RWPE2 (cell line): ENCODE measurements at regions not wholly inside any gene's neighbourhood (a gene's known extent, or its start where the extent isn't known, plus 50 kb on each side); places are given as distances from the start of the nearest gene placed in this dataset.

ENCODE experiments used
- ATAC-seq: fragments of 200-7000 bp; cut with Tn5 transposase; 3 replicates; pipeline ENCODE4 v1.9.1; 2021; ENCODE audit warnings: low read depth
- DNase-seq: peaks from one replicate; pipeline ENCODE4 v3.0.0-alpha.2; 2020; ENCODE audit warnings: low spot score
- H3K27ac ChIP-seq: fragments of 450-650 bp; 2 replicates; pipeline ENCODE4 v1.5.1; 2017; ENCODE audit warnings: mild to moderate bottlenecking; ENCODE audit not compliant: poor library complexity, severe bottlenecking
- H3K27me3 ChIP-seq: fragments of 250-450 bp; sonication (Bioruptor Pico); 2 replicates; pipeline ENCODE4 v1.5.1; 2021; ENCODE audit warnings: mild to moderate bottlenecking, moderate library complexity; ENCODE audit not compliant: insufficient read depth, poor library complexity, severe bottlenecking
- H3K36me3 ChIP-seq: fragments of 250-450 bp; sonication (Bioruptor Pico); 2 replicates; pipeline ENCODE4 v1.5.1; 2020; ENCODE audit warnings: low read depth, mild to moderate bottlenecking, moderate library complexity
- H3K4me1 ChIP-seq: fragments of 250-450 bp; sonication (Bioruptor Pico); 2 replicates; pipeline ENCODE4 v1.5.1; 2021; ENCODE audit warnings: mild to moderate bottlenecking, moderate library complexity; ENCODE audit not compliant: insufficient read depth, poor library complexity, severe bottlenecking
- H3K4me3 ChIP-seq: fragments of 250-450 bp; sonication (Bioruptor Pico); 2 replicates; pipeline ENCODE4 v1.5.1; 2021; ENCODE audit warnings: mild to moderate bottlenecking, moderate library complexity; ENCODE audit not compliant: severe bottlenecking
- H3K9me3 ChIP-seq: fragments of 250-450 bp; sonication (Bioruptor Pico); 2 replicates; pipeline ENCODE4 v1.5.1; 2021; ENCODE audit warnings: mild to moderate bottlenecking, moderate library complexity; ENCODE audit not compliant: severe bottlenecking
- CTCF ChIP-seq: fragments of 450-650 bp; IDR thresholded peaks from one replicate; pipeline ENCODE4 v1.5.1; 2017; ENCODE audit warnings: mild to moderate bottlenecking, moderate library complexity; ENCODE audit not compliant: poor library complexity, severe bottlenecking

- Histone ChIP-seq H3K36me3 (no peaks in the 10 kb centered on the region), H3K4me1 (peaks cover 8% of the 10 kb centered on the region), H3K27me3 (no peaks in the 10 kb centered on the region), H3K27ac (no peak overlapping the region), H3K9me3 (no peaks in the 10 kb centered on the region), H3K4me3 (no peak overlapping the region)
- no peak for TF ChIP-seq CTCF
- no peak for ATAC-seq
- DNase-seq, result peak; percentile 19
Observed at GRCh38 chr20:24780674-24781417, 168.2 kb upstream of the CST7 start.

GRCh38 chr20:24781418-24781980 is 167.6 kb upstream of the CST7 start:
- Histone ChIP-seq H3K4me1 (peaks cover 1% of the 10 kb centered on the region), H3K36me3 (no peaks in the 10 kb centered on the region), H3K27ac (no peak overlapping the region), H3K9me3 (no peaks in the 10 kb centered on the region), H3K27me3 (no peaks in the 10 kb centered on the region), H3K4me3 (no peak overlapping the region)
- DNase-seq (peak; percentile 44), ATAC-seq (peak; percentile 75)
- peak; percentile 83 for TF ChIP-seq CTCF

GRCh38 chr20:24782301-24782700 is 166.8 kb upstream of the CST7 start:
- no peaks in the 10 kb centered on the region for H3K36me3 ChIP-seq
- H3K9me3 ChIP-seq, result no peaks in the 10 kb centered on the region
- H3K4me3 ChIP-seq, result no peak overlapping the region
- H3K27me3 ChIP-seq, result no peaks in the 10 kb centered on the region
- ATAC-seq (no peak), DNase-seq (peak; percentile 19)
- H3K4me1 ChIP-seq, result no peaks in the 10 kb centered on the region
- no peak for TF ChIP-seq CTCF
- no peak overlapping the region for H3K27ac ChIP-seq

- ATAC-seq (no peak), DNase-seq (peak; percentile 43)
- no peaks in the 10 kb centered on the region for H3K9me3 ChIP-seq
- H3K4me3 ChIP-seq, result no peak overlapping the region
- no peak overlapping the region for H3K27ac ChIP-seq
- H3K4me1 ChIP-seq, result no peaks in the 10 kb centered on the region
- no peak for TF ChIP-seq CTCF
- no peaks in the 10 kb centered on the region for H3K36me3 ChIP-seq
- no peaks in the 10 kb centered on the region for H3K27me3 ChIP-seq
Observed at GRCh38 chr20:24782801-24783630, 166.1 kb upstream of the CST7 start.
